Stimulated activated naive CD4-positive, alpha-beta T cell (primary cell): ENCODE measurements at regions not wholly inside any gene's neighbourhood (a gene's known extent, or its start where the extent isn't known, plus 50 kb on each side); places are given as distances from the start of the nearest gene placed in this dataset.

ENCODE experiments used
- DNase-seq, 6 experiments: peaks; one replicate each; lab custom pipeline; 2025; lab: John Stamatoyannopoulos, UW

- DNase-seq: no peak
Observed at GRCh38 chr4:147423229-147423628, 57.7 kb upstream of the EDNRA start.

- DNase-seq: no peak
Observed at GRCh38 chr4:147425019-147425418, 55.9 kb upstream of the EDNRA start.

- DNase-seq: no peak
Observed at GRCh38 chr4:147428583-147428982, 52.3 kb upstream of the EDNRA start.

GRCh38 chr4:147430111-147430510 lies 50.8 kb upstream of the EDNRA start:
- no peak for DNase-seq
